Tibial nerve (tissue), 4 donors: ENCODE measurements at regions not wholly inside any gene's neighbourhood (a gene's known extent, or its start where the extent isn't known, plus 50 kb on each side); places are given as distances from the start of the nearest gene placed in this dataset.

Source experiments
- DNase-seq, 2 donors: peaks; one replicate each; pipeline ENCODE4 v3.0.0-alpha.2; 2019; ENCODE audit warnings: low spot score in 2 of 2
- H3K27ac ChIP-seq, 4 donors: fragments of 200-600 bp; sonication (generic) in 3 of 4; one replicate each; pipeline ENCODE4 v1.5.1; 2017 to 2019; ENCODE audit warnings: mild to moderate bottlenecking in 1 of 4
- H3K27me3 ChIP-seq, 2 donors: fragments of 200-600 bp; sonication (generic) in 1 of 2; one replicate each; pipeline versions ENCODE4 v1.5.1 to v1.6.0; 2017 to 2019
- H3K36me3 ChIP-seq, 3 donors: fragments of 200-600 bp; sonication (generic); one replicate each; pipeline ENCODE4 v1.5.1; 2018 to 2019
- H3K4me1 ChIP-seq, 4 donors: fragments of 200-600 bp; sonication (generic) in 3 of 4; one replicate each; pipeline ENCODE4 v1.5.1; 2017 to 2019
- H3K4me3 ChIP-seq, 4 donors: fragments of 200-600 bp; sonication (generic) in 3 of 4; one replicate each; pipeline ENCODE4 v1.5.1; 2017 to 2019; ENCODE audit warnings: mild to moderate bottlenecking in 1 of 4, moderate library complexity in 1 of 4
- H3K9me3 ChIP-seq, 4 donors: fragments of 200-600 bp; sonication (generic) in 3 of 4; one replicate each; pipeline ENCODE4 v1.5.1; 2017 to 2019
- CTCF ChIP-seq, 5 experiments: fragments of 200-600 bp in 3 of 5; fragments of 450-650 bp in 2 of 5; sonication (generic) in 3 of 5; IDR thresholded peaks; one replicate each; pipeline ENCODE4 v1.5.1; 2016 to 2019; ENCODE audit warnings: antibody characterized with exemption in 5 of 5, mild to moderate bottlenecking in 3 of 5, moderate library complexity in 2 of 5
- EP300 ChIP-seq, 2 donors: sonication (generic); formaldehyde crosslinking; IDR thresholded peaks; one replicate each; pipeline ENCODE4 v1.6.1; 2017; ENCODE audit warnings: antibody characterized with exemption in 2 of 2, mild to moderate bottlenecking in 1 of 2
- POLR2A ChIP-seq, 2 donors: fragments of 450-650 bp; IDR thresholded peaks; one replicate each; pipeline ENCODE4 v1.6.1; 2017; ENCODE audit warnings: antibody characterized with exemption in 2 of 2, mild to moderate bottlenecking in 2 of 2, moderate library complexity in 2 of 2
- WGBS, 2 donors: methylation state at CpG; one replicate each; pipeline ENCODE4 v1.1.5; 2018; 5-methylcytosine and 5-hydroxymethylcytosine counted together

GRCh38 chr4:152050106-152050505, 289.3 kb upstream of the GATB start:
- H3K9me3 ChIP-seq: peaks cover 0 to 5% (median 0%) of the 10 kb centered on the region in 4 donors
- H3K4me1 ChIP-seq: peaks cover 0 to 11% (median 6%) of the 10 kb centered on the region in 4 donors
- H3K27me3 ChIP-seq: peaks cover 0 to 9% of the 10 kb centered on the region in 2 donors
- no peak for DNase-seq
- no peaks in the 10 kb centered on the region for H3K36me3 ChIP-seq
- no peak overlapping the region for H3K27ac ChIP-seq
- 92 to 95% methylated on average over 3 of the region's 3 CpGs for WGBS, 2 donors
- H3K4me3 ChIP-seq: no peak overlapping the region
- TF ChIP-seq EP300 (IDR thresholded peaks at IDR 0.05): no peak
- no peak for TF ChIP-seq CTCF (IDR thresholded peaks at IDR 0.05)
- no peak for TF ChIP-seq POLR2A (IDR thresholded peaks at IDR 0.05)

GRCh38 chr4:152047451-152047850, 286.6 kb upstream of the GATB start:
- peaks cover 0 to 7% (median 1%) of the 10 kb centered on the region in 4 donors for H3K9me3 ChIP-seq
- no peak for DNase-seq
- no peak overlapping the region for H3K27ac ChIP-seq
- TF ChIP-seq EP300 (IDR thresholded peaks at IDR 0.05) (no peak), CTCF (IDR thresholded peaks at IDR 0.05) (no peak), POLR2A (IDR thresholded peaks at IDR 0.05) (no peak)
- no peaks in the 10 kb centered on the region for H3K36me3 ChIP-seq
- peaks cover 0 to 9% of the 10 kb centered on the region in 2 donors for H3K27me3 ChIP-seq
- H3K4me1 ChIP-seq: peaks cover 0 to 11% (median 6%) of the 10 kb centered on the region in 4 donors
- no peak overlapping the region for H3K4me3 ChIP-seq
- 90 to 100% methylated on average over 2 of the region's 2 CpGs for WGBS, 2 donors

GRCh38 chr4:152045807-152046571, 285.2 kb upstream of the GATB start:
- DNase-seq: no peak
- no peaks in the 10 kb centered on the region for H3K36me3 ChIP-seq
- H3K9me3 ChIP-seq: peaks cover 0 to 7% (median 1%) of the 10 kb centered on the region in 4 donors
- TF ChIP-seq EP300 (IDR thresholded peaks at IDR 0.05) (no peak), CTCF (IDR thresholded peaks at IDR 0.05) (peak in 3 of 5 experiments; percentile 30 to 45 (median 32)), POLR2A (IDR thresholded peaks at IDR 0.05) (no peak)
- H3K4me3 ChIP-seq: peak overlapping the region; percentile 4 to 35 (median 8)
- H3K27me3 ChIP-seq: peaks cover 0 to 9% of the 10 kb centered on the region in 2 donors
- no peak overlapping the region for H3K27ac ChIP-seq
- 9 to 12% methylated on average over 19 to 25 of the region's 35 CpGs for WGBS, 2 donors
- peaks cover 0 to 11% (median 6%) of the 10 kb centered on the region in 4 donors for H3K4me1 ChIP-seq

GRCh38 chr4:152045449-152045806, 284.6 kb upstream of the GATB start:
- DNase-seq: no peak
- no peak for TF ChIP-seq CTCF (IDR thresholded peaks at IDR 0.05)
- TF ChIP-seq POLR2A (IDR thresholded peaks at IDR 0.05): no peak
- TF ChIP-seq EP300 (IDR thresholded peaks at IDR 0.05): no peak
- peaks cover 0 to 9% of the 10 kb centered on the region in 2 donors for H3K27me3 ChIP-seq
- WGBS, 2 donors: 27 to 33% methylated on average over 10 of the region's 10 CpGs
- peak overlapping the region; percentile 4 to 35 (median 8) for H3K4me3 ChIP-seq
- no peak overlapping the region for H3K27ac ChIP-seq
- peaks cover 0 to 7% (median 1%) of the 10 kb centered on the region in 4 donors for H3K9me3 ChIP-seq
- H3K4me1 ChIP-seq: peaks cover 0 to 11% (median 6%) of the 10 kb centered on the region in 4 donors
- H3K36me3 ChIP-seq: no peaks in the 10 kb centered on the region

GRCh38 chr4:152044331-152045036, 283.7 kb upstream of the GATB start:
- WGBS, 2 donors: 85 to 87% methylated on average over 9 of the region's 9 CpGs
- H3K36me3 ChIP-seq: no peaks in the 10 kb centered on the region
- no peak for DNase-seq

More at GRCh38 chr4:152044331-152045036, 283.7 kb upstream of the GATB start:
- Histone ChIP-seq H3K4me1 (peaks cover 0 to 11% (median 6%) of the 10 kb centered on the region in 4 donors), H3K4me3 (no peak overlapping the region), H3K27me3 (peaks cover 0 to 9% of the 10 kb centered on the region in 2 donors), H3K9me3 (peaks cover 0 to 7% (median 1%) of the 10 kb centered on the region in 4 donors), H3K27ac (no peak overlapping the region)
- no peak for TF ChIP-seq POLR2A (IDR thresholded peaks at IDR 0.05)
- TF ChIP-seq EP300 (IDR thresholded peaks at IDR 0.05): no peak
- TF ChIP-seq CTCF (IDR thresholded peaks at IDR 0.05): no peak
